ENCODE measurements at regions not wholly inside any gene's neighbourhood (a gene's known extent, or its start where the extent isn't known, plus 50 kb on each side); places are given as distances from the start of the nearest gene placed in this dataset.

GRCh38 chr5:56317923-56318561 lies 84.9 kb upstream of the ANKRD55 start:
- ChIA-PET POLR2A (no interaction called here), CTCF (no interaction called here)
- DNase-seq (ENCODE audit: extremely low spot score): no peak
- TF ChIP-seq, protein P1, sequence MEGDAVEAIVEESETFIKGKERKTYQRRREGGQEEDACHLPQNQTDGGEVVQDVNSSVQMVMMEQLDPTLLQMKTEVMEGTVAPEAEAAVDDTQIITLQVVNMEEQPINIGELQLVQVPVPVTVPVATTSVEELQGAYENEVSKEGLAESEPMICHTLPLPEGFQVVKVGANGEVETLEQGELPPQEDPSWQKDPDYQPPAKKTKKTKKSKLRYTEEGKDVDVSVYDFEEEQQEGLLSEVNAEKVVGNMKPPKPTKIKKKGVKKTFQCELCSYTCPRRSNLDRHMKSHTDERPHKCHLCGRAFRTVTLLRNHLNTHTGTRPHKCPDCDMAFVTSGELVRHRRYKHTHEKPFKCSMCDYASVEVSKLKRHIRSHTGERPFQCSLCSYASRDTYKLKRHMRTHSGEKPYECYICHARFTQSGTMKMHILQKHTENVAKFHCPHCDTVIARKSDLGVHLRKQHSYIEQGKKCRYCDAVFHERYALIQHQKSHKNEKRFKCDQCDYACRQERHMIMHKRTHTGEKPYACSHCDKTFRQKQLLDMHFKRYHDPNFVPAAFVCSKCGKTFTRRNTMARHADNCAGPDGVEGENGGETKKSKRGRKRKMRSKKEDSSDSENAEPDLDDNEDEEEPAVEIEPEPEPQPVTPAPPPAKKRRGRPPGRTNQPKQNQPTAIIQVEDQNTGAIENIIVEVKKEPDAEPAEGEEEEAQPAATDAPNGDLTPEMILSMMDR (IDR thresholded peaks at IDR 0.05; ENCODE audit: control extremely low read depth, extremely low read depth, low read depth, missing control alignments): no peak

GRCh38 chr5:56316299-56316994 lies 83.3 kb upstream of the ANKRD55 start:
- no peak for DNase-seq (ENCODE audit: extremely low spot score)
- CTCF ChIA-PET: interaction anchor here (1.1 to 2.6 kb wide), 3 partner anchors 13 to 520 kb away, joined by 3 to 15 read pairs (median 3); no protein-coding TSS in a partner anchor
- TF ChIP-seq, protein P1 (IDR thresholded peaks at IDR 0.05; ENCODE audit: control extremely low read depth, extremely low read depth, low read depth, missing control alignments): no peak
- POLR2A ChIA-PET: no interaction called here

DNA sequence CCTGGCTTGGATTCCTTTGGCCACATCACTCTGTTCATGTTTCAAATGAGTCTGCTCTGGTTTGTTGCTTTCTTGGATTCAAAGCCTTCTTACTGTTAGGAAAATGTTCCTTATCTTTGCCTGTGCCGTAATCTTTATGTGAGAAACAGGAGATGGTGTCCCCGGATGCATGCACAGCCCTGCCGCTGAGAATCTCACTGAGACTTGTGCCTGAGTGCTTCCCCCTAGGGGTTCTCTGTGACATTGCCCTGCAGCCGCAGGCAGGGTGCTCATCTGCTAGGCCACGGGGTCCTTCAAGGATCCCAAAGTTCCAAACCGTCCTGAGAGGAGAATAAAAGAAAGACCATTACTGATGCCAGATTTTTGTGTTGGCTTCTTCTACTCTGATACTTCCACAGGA lies 81.4 kb upstream of the ANKRD55 start:
- ChIA-PET CTCF (interaction anchor here (1.0 kb wide), 1 partner anchor 46 kb away, joined by 3 read pairs; no protein-coding TSS in a partner anchor), POLR2A (no interaction called here)
- TF ChIP-seq, protein P1 (IDR thresholded peaks at IDR 0.05; ENCODE audit: control extremely low read depth, extremely low read depth, low read depth, missing control alignments): peak; percentile 61
- DNase-seq (ENCODE audit: extremely low spot score): peak; percentile 29

GRCh38 chr5:56313596-56313995 lies 80.5 kb upstream of the ANKRD55 start:
- POLR2A ChIA-PET: no interaction called here
- CTCF ChIA-PET: interaction anchor here (0.9 to 1.9 kb wide), 6 partner anchors 9 to 525 kb away, joined by 3 to 9 read pairs (median 4); no protein-coding TSS in a partner anchor
- TF ChIP-seq, protein P1 (IDR thresholded peaks at IDR 0.05; ENCODE audit: control extremely low read depth, extremely low read depth, low read depth, missing control alignments): no peak

GRCh38 chr5:56313004-56313531 lies 79.9 kb upstream of the ANKRD55 start:
- POLR2A ChIA-PET: no interaction called here
- TF ChIP-seq, protein P1 (IDR thresholded peaks at IDR 0.05; ENCODE audit: control extremely low read depth, extremely low read depth, low read depth, missing control alignments): no peak
- no peak for DNase-seq (ENCODE audit: extremely low spot score)
- CTCF ChIA-PET: interaction anchor here (0.9 to 1.9 kb wide), 5 partner anchors 8 to 525 kb away, joined by 3 to 9 read pairs (median 6); no protein-coding TSS in a partner anchor

More at GRCh38 chr5:56313596-56313995, 80.5 kb upstream of the ANKRD55 start:
- DNase-seq (ENCODE audit: extremely low spot score): no peak

DNA sequence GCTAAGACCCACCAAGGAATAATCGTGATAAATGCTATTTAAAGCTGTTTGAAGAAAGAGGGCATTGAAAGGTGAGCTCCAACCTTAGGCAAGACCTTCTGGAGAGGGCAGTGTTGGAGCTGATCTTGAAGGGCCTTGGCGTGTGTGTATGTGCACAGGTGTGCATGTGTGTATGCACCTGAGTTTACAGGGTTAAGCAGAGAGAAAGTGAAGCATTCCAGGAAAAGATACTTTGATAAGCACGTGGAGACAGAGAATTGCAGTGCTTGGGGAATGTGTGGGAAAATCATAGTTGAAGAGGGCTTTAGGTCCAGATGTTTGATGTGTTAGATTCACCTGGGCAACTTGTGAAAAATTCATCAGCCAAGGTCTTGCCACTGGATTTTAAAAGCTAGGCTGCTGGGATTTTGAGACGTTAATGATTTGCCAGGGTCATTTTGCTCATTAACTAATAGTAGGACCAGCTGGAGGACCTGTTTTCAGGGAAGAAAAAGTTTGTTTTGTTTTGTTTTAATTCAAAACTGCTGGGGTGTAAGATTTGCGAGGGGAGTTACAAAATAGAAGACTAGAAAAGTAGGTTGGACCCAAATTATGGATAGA lies 78.3 kb upstream of the ANKRD55 start:
- CTCF ChIA-PET: interaction anchor here (1.2 to 1.5 kb wide), 3 partner anchors 8 to 25 kb away, joined by 3 to 5 read pairs (median 3); no protein-coding TSS in a partner anchor
- DNase-seq (ENCODE audit: extremely low spot score): no peak
- TF ChIP-seq, protein P1 (IDR thresholded peaks at IDR 0.05; ENCODE audit: control extremely low read depth, extremely low read depth, low read depth, missing control alignments): no peak
- POLR2A ChIA-PET: no interaction called here

All from GM10248 (cell line).